Type B pancreatic cell (in vitro differentiated cells): ENCODE measurements at regions not wholly inside any gene's neighbourhood (a gene's known extent, or its start where the extent isn't known, plus 50 kb on each side); places are given as distances from the start of the nearest gene placed in this dataset.
A peak's percentile ranks its signal among the peaks of the same experiment; 100 is the strongest.

ENCODE experiments used
- DNase-seq: peaks from one replicate; pipeline ENCODE4 v3.0.0; 2021; ENCODE audit warnings: mixed read lengths; ENCODE audit not compliant: unreplicated experiment; ENCODE audit errors: extremely low spot score
- H3K27ac Mint-ChIP-seq: 2 replicates; pipeline ENCODE4 v1.8.0; 2021; ENCODE audit warnings: mild to moderate bottlenecking, mixed read lengths
- H3K27me3 Mint-ChIP-seq: 2 replicates; pipeline ENCODE4 v1.8.0; 2021; ENCODE audit warnings: mixed read lengths
- H3K36me3 Mint-ChIP-seq: 2 replicates; pipeline ENCODE4 v1.8.0; 2021; ENCODE audit warnings: mixed read lengths
- H3K4me1 Mint-ChIP-seq: one replicate; pipeline ENCODE4 v1.8.0; 2021; ENCODE audit warnings: mixed read lengths; ENCODE audit not compliant: unreplicated experiment
- H3K4me3 Mint-ChIP-seq: 2 replicates; pipeline ENCODE4 v1.8.0; 2021; ENCODE audit warnings: mild to moderate bottlenecking, mixed read lengths
- H3K9me3 Mint-ChIP-seq: 2 replicates; pipeline ENCODE4 v1.8.0; 2021; ENCODE audit warnings: mixed read lengths
- TF ChIP-seq, protein P1 (sequence below): fragments of 200-600 bp; sonication (generic); conservative IDR thresholded peaks from 2 replicates; pipeline ENCODE4 v1.5.0; 2021; ENCODE audit warnings: antibody characterized with exemption, mild to moderate bottlenecking

DNA sequence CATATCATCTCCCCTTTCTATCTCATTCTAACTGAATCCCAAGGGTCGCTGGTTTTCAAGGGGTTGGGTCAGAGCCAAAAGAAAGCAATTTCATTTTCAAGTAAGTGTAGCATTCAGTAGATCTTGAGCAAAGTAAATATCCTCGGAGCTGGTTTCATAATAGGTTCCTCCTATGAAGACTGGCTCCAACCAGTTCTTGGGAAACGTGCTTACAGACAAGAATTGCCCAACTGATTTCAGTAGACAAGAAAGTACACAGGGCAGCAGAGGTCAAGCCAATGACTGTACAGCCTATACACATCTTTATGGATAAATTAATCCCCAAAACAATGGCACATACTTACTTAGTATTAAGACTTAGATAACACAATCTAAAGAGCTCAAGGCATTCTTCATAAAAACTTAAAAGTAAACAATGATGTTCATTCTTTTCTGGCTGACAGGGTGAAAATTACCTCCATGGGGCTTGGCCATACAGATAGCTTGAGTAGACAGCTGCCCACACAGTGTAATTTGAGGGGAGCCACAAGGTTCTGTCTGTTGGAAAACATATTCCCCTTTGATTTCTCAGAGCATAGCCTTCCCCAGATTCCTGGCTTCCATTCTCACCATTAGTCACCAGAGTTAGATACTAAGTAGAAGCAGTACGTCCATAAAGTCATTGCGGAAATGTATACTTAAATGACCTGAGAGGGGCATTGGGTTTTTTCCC, 163.9 kb downstream of the ARRDC3 start:
- TF ChIP-seq, protein P1, sequence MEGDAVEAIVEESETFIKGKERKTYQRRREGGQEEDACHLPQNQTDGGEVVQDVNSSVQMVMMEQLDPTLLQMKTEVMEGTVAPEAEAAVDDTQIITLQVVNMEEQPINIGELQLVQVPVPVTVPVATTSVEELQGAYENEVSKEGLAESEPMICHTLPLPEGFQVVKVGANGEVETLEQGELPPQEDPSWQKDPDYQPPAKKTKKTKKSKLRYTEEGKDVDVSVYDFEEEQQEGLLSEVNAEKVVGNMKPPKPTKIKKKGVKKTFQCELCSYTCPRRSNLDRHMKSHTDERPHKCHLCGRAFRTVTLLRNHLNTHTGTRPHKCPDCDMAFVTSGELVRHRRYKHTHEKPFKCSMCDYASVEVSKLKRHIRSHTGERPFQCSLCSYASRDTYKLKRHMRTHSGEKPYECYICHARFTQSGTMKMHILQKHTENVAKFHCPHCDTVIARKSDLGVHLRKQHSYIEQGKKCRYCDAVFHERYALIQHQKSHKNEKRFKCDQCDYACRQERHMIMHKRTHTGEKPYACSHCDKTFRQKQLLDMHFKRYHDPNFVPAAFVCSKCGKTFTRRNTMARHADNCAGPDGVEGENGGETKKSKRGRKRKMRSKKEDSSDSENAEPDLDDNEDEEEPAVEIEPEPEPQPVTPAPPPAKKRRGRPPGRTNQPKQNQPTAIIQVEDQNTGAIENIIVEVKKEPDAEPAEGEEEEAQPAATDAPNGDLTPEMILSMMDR: no peak
- H3K9me3 Mint-ChIP-seq: peaks cover 10% of the 10 kb centered on the region
- no peaks in the 10 kb centered on the region for H3K36me3 Mint-ChIP-seq
- H3K4me3 Mint-ChIP-seq: no peak overlapping the region
- peaks cover 11% of the 10 kb centered on the region for H3K4me1 Mint-ChIP-seq
- no peaks in the 10 kb centered on the region for H3K27me3 Mint-ChIP-seq
- peak overlapping the region; percentile 58 for H3K27ac Mint-ChIP-seq
- no peak for DNase-seq

DNA sequence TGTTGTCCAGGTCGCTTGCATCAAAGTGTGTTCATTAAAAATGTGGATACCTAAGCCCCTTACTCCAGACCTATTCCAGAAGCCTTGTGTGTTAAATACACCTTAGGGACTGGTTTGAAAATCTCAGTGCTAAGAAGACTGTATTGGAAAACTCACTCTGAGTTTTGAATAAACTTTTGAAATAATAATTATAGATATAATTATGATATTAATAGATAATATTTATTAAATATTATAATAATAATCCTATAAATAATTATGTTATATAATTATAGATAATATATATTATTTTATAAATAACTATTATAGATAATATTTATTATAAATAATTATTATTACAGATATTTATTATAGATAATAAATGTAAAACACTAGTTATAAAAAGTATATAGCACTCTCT, 165.3 kb downstream of the ARRDC3 start:
- peaks cover 10% of the 10 kb centered on the region for H3K9me3 Mint-ChIP-seq
- peaks cover 11% of the 10 kb centered on the region for H3K4me1 Mint-ChIP-seq
- H3K27ac Mint-ChIP-seq: no peak overlapping the region
- TF ChIP-seq, protein P1: no peak
- no peaks in the 10 kb centered on the region for H3K27me3 Mint-ChIP-seq
- H3K4me3 Mint-ChIP-seq: no peak overlapping the region
- DNase-seq: no peak
- no peaks in the 10 kb centered on the region for H3K36me3 Mint-ChIP-seq

DNA sequence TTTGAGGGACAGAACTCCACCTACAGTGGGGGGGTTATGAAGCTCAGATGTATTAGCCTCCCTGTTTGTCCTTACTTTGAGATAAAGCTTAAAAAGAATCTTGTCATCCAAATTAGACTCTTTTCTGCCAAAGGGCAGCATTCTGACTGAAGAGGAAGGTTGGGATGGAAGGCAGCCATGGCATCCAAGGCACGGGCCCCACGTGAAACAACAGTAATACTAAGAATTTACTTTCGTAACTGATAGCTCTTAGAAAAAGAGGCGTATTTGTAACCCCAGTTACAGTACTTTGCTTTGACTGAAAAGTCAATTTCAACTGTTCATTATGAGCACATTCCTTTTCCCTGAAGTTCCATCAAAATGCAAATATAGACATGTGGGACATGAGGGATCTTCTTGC, 168.5 kb downstream of the ARRDC3 start:
- Mint-ChIP-seq H3K36me3 (no peaks in the 10 kb centered on the region), H3K4me1 (peaks cover 8% of the 10 kb centered on the region), H3K27ac (no peak overlapping the region), H3K27me3 (no peaks in the 10 kb centered on the region), H3K4me3 (no peak overlapping the region), H3K9me3 (peaks cover under 1% of the 10 kb centered on the region)
- TF ChIP-seq, protein P1: no peak
- DNase-seq: no peak
